Left ventricle myocardium inferior (tissue), 1 donor: ENCODE measurements at regions not wholly inside any gene's neighbourhood (a gene's known extent, or its start where the extent isn't known, plus 50 kb on each side); places are given as distances from the start of the nearest gene placed in this dataset.

Experiments used
- DNase-seq: peaks from one replicate; pipeline ENCODE4 v3.0.0-alpha.2; 2020
- H3K27ac ChIP-seq: fragments of 200-600 bp; replicated peaks from 2 replicates; pipeline ENCODE4 v1.8.0; 2021
- H3K27me3 ChIP-seq: fragments of 200-600 bp; 2 replicates; pipeline ENCODE4 v1.8.0; 2021; ENCODE audit warnings: low read depth
- H3K36me3 ChIP-seq: fragments of 200-600 bp; 2 replicates; pipeline ENCODE4 v1.8.0; 2021
- H3K4me1 ChIP-seq: fragments of 200-600 bp; 2 replicates; pipeline ENCODE4 v1.8.0; 2021
- H3K4me3 ChIP-seq: fragments of 200-600 bp; 2 replicates; pipeline ENCODE4 v1.8.0; 2021; ENCODE audit warnings: mild to moderate bottlenecking, moderate library complexity
- H3K9me3 ChIP-seq: fragments of 200-600 bp; replicated peaks from 2 replicates; pipeline ENCODE4 v1.8.0; 2021
- CTCF ChIP-seq: fragments of 200-600 bp; IDR thresholded peaks from 2 replicates; pipeline ENCODE4 v1.8.0; 2021; ENCODE audit warnings: antibody characterized with exemption, mild to moderate bottlenecking, borderline replicate concordance
- intact Hi-C: fragments of 100-400 bp; cut with micrococcal nuclease; formaldehyde crosslinking; loops from one replicate; pipeline ENCODE4 v1.11.0; 2022
- donor health status: DM: no; HTN: yes; CAD: no; lungs with severe emphysema.

GRCh38 chr4:177557416-177557815 lies 115.2 kb upstream of the AGA start:
- Histone ChIP-seq H3K36me3 (no peaks in the 10 kb centered on the region), H3K4me1 (no peaks in the 10 kb centered on the region), H3K27ac (no peak overlapping the region), H3K4me3 (no peak overlapping the region), H3K9me3 (no peaks in the 10 kb centered on the region), H3K27me3 (no peaks in the 10 kb centered on the region)
- intact Hi-C loops = no loop called here
- no peak for TF ChIP-seq CTCF
- DNase-seq = no peak

- TF ChIP-seq CTCF = no peak
Measured at GRCh38 chr4:177558995-177559394, 116.8 kb upstream of the AGA start.

GRCh38 chr4:177562163-177562562 lies 119.9 kb upstream of the AGA start:
- H3K27ac ChIP-seq = no peak overlapping the region
- H3K4me3 ChIP-seq = no peak overlapping the region
- no peaks in the 10 kb centered on the region for H3K36me3 ChIP-seq
- no peaks in the 10 kb centered on the region for H3K27me3 ChIP-seq
- H3K9me3 ChIP-seq = no peaks in the 10 kb centered on the region
- intact Hi-C loops = no loop called here
- TF ChIP-seq CTCF = no peak
- no peak for DNase-seq
- no peaks in the 10 kb centered on the region for H3K4me1 ChIP-seq

More at GRCh38 chr4:177558995-177559394, 116.8 kb upstream of the AGA start:
- Histone ChIP-seq H3K4me1 (no peaks in the 10 kb centered on the region), H3K27me3 (no peaks in the 10 kb centered on the region), H3K36me3 (no peaks in the 10 kb centered on the region), H3K27ac (no peak overlapping the region), H3K9me3 (no peaks in the 10 kb centered on the region), H3K4me3 (no peak overlapping the region)
- intact Hi-C loops = no loop called here
- DNase-seq = no peak

- no peaks in the 10 kb centered on the region for H3K4me1 ChIP-seq
- H3K4me3 ChIP-seq = no peak overlapping the region
- no peak for DNase-seq
- H3K36me3 ChIP-seq = no peaks in the 10 kb centered on the region
- TF ChIP-seq CTCF = no peak
- H3K27ac ChIP-seq = no peak overlapping the region
- H3K9me3 ChIP-seq = no peaks in the 10 kb centered on the region
- no peaks in the 10 kb centered on the region for H3K27me3 ChIP-seq
- intact Hi-C loops = no loop called here
Measured at GRCh38 chr4:177562859-177563258, 120.6 kb upstream of the AGA start.

- intact Hi-C loops = no loop called here
- no peaks in the 10 kb centered on the region for H3K4me1 ChIP-seq
- no peak for TF ChIP-seq CTCF
- H3K9me3 ChIP-seq = no peaks in the 10 kb centered on the region
- no peaks in the 10 kb centered on the region for H3K36me3 ChIP-seq
- H3K27me3 ChIP-seq = no peaks in the 10 kb centered on the region
- DNase-seq = no peak
- H3K4me3 ChIP-seq = no peak overlapping the region
- no peak overlapping the region for H3K27ac ChIP-seq
Measured at GRCh38 chr4:177566691-177567090, 124.5 kb upstream of the AGA start.

- no peaks in the 10 kb centered on the region for H3K36me3 ChIP-seq
- H3K27ac ChIP-seq = no peak overlapping the region
- no peak for DNase-seq
- no peak for TF ChIP-seq CTCF
- H3K27me3 ChIP-seq = no peaks in the 10 kb centered on the region
- H3K9me3 ChIP-seq = no peaks in the 10 kb centered on the region
- no peaks in the 10 kb centered on the region for H3K4me1 ChIP-seq
- H3K4me3 ChIP-seq = no peak overlapping the region
- intact Hi-C loops = no loop called here
Measured at GRCh38 chr4:177568931-177569330, 126.7 kb upstream of the AGA start.
